ENCODE measurements at regions not wholly inside any gene's neighbourhood (a gene's known extent, or its start where the extent isn't known, plus 50 kb on each side); places are given as distances from the start of the nearest gene placed in this dataset.

DNA sequence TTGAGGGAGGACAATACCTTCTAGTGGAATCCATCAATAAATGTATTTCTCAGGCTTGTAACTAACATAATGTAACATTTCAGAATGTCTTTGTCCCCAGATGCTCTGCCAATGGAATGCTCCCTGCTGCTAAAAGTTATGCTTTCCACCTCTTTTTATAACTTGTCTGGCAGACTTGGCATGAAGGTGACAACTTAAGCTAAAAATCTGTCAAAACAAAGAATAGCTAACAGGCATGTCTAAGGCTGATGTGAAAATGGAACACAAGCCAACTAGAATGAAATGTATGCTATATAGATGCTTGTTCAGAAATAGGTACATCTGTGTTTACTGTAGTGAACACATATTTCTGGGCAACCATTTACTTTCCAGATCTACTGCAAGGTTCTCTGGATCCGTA, 467.9 kb downstream of the MRPL39 start:
- DNase-seq (ENCODE audit: low read depth), result no peak

DNA sequence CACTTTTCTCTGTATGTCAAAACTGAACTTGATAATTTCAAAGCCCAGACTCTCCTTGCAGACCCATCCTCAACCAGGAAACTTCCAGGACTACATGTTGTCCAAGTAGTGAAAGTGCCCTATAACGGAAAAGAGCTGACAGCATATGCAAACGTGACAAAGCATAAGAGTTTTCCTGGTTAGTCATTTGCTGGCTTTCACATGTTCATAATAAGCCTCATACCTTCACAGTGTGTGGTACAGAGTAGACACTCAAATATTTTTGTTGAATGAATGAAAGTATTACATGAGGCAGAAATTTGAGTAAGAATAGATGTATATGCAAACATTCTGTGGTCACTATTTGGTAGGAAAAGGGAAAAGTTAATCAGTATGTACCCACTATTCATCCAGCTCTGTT, 473.3 kb downstream of the MRPL39 start:
- no peak for DNase-seq (ENCODE audit: low read depth)

DNA sequence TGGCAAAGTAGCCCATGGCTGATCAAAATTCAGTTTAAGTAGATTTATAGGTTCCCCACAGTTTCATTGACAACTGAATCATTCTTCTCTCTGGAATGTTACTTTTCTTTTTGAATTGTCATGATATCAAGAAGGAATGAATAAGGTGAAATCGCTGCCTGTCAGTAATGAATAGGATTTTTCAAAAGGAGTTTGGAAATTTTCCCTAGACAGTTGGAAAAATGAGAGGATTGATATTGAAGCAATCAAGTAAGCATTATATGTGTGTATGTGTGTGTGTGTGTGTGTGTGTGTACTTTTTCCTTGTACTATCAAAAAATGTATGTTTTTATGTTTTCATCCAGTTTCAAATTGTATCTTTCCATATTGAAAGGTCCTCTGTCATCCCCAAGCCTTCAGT, 479.5 kb downstream of the MRPL39 start:
- no peak for DNase-seq (ENCODE audit: low read depth)

DNA sequence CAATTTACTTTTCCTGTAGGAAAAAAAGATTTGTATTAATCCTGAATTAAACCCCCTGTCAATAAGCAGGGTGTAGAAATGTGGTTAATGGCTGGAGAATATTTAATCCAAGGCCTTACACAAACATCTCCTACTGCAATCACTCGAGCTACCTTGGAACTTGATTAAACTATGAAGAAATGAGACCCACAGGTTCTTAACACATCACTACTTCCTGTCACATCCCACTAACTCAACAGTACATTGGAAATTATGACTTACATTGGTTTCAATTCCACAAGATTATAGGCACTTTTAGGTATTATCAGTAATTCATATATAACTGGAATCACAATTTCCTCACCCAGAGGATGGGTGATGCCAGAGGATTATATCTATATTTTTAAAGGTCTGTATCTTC, 480.3 kb downstream of the MRPL39 start:
- DNase-seq (ENCODE audit: low read depth), result no peak

DNA sequence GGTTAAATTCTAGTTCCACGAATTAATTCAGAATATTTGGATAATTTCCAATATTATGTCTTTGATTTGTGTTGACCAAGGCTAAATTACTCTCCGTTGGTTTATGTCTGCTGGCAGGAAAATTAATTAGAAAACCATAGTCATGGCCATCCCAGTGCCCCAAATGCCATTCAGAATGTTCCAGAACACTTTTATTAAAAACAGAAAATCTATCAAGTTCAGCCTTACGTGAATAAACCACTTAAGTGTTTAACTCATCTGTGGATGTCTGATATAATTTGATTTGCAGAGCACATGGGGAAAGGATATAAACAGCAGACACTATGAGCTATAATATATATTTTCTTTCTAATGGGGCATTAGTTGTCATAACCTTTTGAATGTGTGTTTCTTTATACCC, 480.7 kb downstream of the MRPL39 start:
- DNase-seq (ENCODE audit: low read depth), result no peak

DNA sequence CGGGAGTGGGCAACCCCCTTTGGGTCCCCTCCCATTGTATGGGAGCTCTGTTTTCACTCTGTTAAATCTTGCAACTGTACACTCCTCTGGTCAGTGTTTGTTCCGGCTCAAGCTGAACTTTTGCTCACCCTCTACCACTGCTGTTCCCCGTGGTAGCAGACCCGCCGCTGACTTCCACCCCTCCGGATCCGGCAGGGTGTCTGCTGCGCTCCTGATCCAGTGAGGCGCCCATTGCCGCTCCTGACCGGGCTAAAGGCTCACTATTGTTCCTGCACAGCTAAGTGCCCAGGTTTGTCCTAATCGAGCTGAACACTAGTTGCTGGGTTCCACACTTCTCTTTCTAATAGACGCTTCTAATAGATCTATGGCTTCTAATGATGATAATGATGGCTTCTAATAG, 488.6 kb downstream of the MRPL39 start:
- DNase-seq (ENCODE audit: low read depth), result no peak

DNA sequence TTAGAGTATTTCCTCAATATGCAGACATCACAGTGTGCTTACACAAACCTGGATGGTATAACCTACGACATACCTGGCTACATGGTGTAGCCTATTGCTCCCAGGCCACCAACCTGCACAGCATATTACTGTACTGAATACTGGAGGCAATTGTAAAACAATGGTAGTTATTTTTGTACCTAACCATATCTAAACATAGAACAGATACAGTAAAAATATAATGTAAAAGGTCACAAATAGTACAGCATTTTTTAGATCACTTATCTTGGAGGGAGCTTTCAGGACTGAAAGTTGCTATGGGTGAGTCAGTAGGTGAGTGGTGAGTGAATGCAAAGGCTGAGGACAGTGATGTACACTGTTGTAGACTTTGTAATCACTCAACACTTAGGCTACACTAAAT, 492.3 kb downstream of the MRPL39 start:
- DNase-seq (ENCODE audit: low read depth), result no peak

DNA sequence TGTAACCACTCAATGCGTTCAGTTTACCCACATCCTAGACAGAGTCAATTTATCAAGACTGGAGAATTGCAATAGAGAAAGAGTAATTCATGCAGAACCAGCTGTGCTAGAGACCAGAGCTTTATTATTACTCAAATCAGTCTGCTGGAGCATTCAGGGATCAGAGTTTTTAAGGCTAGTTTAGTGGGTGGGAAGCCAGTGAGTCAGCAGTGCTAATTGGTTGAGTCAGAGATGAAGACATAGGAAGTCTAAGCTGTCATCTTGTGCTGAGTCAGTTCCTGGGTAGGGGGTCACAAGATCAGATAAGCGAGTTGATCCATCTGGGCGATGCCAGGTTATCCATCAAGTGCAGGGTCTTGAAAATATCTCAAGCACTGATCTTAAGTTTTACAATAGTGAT, 499.6 kb downstream of the MRPL39 start:
- no peak for DNase-seq (ENCODE audit: low read depth)

DNA sequence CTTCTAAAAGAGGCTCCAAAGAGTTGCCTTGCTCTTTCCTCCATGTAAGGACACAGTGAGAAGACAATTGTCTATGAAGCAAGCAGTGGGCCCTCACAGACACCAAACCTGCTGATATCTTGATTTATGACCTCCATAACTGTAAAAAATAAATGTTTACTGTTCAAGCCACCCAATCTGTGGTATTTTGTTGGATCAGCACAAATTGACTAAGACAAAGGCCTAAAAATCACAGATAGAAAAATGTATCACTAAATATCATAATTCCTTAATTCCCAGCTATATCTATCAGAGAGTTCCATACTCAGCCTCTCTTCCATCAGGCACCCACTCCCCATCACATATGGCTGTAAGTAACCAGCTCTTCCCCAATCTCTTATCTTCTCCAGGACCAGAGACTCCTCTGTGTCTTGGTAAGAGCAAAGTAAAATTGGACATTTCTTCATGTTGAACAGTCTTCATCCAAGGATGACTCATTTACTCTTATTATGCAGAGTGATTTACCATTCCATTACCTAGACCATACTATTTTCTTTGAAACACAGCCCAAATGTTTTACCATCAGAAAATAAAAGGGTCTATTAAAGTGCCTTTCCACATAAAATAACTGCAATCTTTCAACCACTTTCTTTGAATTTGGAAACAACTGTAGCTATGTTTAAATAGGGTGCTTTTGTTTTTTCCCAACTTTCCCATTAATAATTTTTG, 503.6 kb downstream of the MRPL39 start:
- DNase-seq (ENCODE audit: low read depth), result no peak

DNA sequence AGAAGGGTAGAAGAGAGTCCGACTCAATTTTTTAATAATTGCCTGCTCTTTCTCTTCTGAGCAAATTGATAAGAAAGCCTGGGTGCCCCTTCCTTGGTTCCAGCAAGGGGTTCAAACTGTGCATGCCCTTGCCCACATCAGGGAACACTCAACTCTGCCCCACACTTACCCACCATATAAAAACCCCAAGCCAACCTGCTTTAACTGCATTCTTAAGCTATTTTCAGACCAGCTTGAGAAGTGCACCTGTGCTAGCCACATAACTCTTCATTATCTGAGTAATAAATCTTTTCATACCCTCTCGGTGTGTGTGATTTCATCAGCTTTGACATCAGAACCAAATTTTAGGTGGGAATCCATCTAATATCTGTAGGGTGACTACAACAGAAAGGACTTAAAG, 509.6 kb downstream of the MRPL39 start:
- DNase-seq (ENCODE audit: low read depth), result no peak

DNA sequence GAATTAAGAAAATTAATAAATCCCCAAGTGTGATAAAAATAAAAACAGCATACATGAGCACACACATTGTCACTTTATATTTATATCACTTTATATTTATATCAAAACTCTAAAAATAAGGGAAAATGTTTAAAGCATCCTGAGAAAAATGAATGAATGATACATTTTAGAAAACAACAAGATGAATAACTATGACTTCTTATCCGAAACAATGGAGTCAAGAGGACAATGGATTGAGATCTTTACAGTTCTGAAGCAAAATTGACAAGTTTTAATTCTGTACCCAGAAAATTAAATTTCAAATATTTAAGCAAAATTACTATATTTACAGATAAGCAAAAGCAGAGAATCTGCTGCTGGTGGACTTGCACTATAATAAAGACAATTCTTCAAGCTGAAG, 512.6 kb downstream of the MRPL39 start:
- DNase-seq (ENCODE audit: low read depth), result no peak

DNA sequence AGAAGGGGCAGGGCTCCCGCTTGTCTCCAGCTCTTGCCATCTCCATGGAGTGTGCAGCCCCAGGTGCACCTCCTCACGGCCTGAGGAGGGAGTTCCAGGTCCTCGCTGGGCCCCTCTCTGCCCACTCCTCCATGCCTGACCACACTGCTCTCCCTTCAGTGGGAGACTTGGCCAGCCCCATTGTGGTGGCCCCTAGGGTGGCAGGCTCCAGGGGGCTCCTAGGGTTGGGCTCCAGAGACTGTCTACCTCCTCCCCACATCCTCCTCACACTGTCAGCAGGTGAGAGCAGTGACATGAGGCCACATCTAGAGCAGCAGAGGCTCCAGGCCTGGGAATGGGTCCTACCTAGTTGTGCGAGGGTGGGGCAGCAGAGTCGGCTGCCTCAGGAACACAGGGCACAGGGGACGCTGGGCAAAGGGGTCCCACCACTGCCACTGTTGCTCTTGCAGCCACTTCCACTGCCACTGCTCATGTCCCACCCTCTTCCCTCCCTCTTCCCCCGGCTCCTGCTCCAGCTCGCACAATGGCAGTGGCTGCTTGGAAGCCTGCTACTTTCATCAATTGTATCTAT, 514.8 kb downstream of the MRPL39 start:
- DNase-seq (ENCODE audit: low read depth), result no peak

DNA sequence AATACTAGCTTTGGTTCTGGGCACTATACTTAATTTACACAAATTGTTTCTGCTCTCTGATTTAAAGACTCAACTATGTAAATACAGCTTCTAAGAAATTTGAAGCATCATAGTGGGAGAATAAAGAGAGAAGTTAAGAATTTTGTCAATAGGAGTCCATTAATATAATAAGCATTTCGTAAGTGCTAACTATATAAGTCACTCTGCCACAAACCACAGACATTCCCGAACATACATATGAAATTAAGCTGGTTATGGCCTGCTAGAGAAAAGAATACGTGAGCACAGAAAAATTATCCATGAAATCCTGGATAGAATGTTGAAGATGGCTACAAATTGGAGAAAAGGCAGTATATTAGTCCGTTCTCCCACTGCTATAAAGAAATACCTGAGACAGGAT, 526.2 kb downstream of the MRPL39 start:
- no peak for DNase-seq (ENCODE audit: low read depth)

DNA sequence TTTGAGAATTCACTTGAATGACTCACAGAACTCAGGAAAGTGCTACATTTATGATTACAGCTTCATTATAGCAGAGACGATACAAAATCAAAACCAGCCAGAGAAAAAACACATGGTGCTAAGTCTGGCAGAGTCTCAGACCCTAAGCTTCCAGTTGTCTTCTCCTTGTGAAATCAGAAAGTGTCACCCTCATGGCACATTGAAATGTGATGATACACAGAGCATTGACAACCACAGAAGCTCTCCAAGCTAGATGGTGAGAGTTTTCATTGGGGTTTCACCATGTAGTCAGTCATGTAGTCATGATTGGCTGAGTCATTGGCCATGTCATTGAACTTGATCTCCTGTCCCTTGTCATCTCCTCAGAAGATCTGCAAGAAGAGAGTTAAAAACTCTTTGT, 526.6 kb downstream of the MRPL39 start:
- DNase-seq (ENCODE audit: low read depth), result no peak

DNA sequence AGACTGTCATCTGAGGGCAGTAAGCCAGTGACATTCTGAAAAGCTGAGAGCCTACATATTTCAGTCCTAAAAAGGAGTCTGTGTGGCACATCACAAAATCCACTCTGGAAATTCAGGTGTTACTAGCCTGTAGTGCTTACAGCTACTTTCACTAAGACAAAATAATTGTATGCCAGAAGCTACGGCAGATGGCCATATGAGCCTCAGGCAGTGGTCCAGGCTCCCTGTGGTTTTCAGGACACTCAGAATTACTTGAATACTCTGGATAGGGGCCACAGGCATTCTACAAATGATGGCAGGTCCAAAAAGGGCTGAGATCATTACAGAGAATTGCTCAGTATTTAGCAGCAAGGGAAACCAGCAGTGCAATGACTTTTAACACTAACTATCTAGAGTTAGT, 527.1 kb downstream of the MRPL39 start:
- DNase-seq (ENCODE audit: low read depth), result no peak

DNA sequence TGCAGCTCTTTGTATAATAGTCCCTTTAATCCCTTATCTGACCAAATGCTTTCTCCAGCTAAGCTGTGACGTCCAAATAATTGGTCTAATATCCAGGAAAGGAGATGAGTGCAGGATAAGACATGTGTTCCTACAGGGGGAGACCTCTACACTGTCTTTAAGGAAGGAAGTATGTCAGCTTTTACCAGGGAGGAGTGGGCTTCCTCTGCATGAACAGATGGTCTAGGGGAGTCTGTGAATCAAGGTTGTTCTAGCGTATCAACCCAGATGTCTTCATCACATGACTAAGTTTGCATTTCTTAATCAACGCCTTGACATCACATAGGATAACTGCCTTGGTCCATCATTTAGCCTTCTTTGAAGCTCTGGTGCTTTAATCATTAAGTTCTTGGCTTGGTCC, 528.2 kb downstream of the MRPL39 start:
- no peak for DNase-seq (ENCODE audit: low read depth)

DNA sequence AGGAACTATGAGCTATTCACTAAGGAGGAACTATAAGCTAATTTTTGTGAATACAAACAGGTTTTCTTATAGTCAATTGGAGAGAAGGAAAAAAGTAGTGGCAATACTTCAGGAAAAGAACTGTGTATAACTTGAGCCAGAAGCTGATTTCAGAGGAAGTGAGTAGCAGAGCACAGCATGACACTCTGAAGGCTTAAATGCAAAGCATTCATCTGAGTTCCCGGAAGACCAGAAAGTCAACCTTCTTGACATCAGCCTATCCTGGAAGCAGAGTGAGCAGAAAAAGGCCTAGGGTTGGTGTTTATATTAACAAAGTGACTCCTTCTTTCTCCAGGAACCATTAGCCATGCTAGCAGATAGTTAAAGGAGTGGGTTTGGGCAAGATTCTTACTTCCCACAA, 545.2 kb downstream of the MRPL39 start:
- no peak for DNase-seq (ENCODE audit: low read depth)

DNA sequence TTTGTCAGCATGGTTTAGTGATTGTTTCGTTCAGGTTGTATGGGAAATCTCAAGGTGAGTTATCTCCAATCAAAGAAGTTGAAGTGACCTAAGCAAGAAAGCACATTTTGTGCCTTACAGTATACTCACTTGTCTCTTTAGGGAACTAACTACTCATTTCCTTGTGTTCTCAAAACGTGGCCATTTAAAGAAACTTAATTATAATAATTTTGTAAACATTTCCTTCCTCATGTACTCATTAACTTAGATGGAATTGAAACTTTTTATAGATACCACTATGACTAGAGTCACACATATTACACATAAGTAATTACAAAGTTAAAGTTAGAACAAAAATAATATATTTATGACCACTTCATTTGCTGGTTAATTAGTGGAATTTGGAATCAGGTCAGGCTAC, 552.6 kb downstream of the MRPL39 start:
- DNase-seq (ENCODE audit: low read depth), result no peak

DNA sequence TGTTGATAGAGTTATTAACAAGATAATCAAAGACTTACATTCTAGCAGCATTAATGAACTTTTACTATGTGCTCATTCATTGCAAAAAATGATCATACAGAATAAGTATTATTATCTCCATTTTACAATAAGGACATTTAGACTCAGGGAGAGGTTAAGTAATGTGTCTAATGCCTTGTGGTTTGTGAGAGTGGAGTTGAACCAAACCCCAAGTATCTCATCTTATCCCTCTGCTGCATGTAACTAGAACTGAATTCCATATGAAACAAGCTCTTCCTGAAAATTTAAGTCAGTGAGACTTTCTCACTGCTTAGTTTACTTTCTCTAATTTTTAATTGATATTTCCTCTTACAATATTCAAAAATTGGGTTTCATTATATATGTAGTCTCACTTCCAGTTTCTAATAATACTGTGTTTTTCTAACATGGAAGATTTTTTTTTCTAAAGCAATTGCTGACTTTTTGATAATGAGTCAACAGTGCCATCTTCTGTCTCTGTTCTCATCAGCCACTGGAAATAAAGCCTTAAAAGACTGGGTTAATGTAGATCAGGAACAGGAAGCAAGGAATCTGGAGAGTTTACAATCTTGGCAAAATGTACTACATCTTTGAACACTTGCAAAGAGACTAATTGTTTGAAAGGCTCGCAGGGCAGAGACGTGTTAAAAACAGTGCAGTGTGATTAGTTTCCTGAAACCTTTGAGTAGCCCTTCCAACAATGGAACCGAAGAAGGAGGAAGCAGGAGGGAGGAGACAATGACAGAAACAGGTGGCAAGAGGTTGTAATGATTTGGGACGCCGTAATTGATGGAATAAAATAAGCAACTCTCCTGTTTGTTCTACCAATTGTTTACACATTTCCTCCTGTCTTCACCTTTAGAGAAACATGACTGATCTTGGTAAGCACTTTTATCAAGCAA, 567.6 kb downstream of the MRPL39 start:
- no peak for DNase-seq (ENCODE audit: low read depth)

DNA sequence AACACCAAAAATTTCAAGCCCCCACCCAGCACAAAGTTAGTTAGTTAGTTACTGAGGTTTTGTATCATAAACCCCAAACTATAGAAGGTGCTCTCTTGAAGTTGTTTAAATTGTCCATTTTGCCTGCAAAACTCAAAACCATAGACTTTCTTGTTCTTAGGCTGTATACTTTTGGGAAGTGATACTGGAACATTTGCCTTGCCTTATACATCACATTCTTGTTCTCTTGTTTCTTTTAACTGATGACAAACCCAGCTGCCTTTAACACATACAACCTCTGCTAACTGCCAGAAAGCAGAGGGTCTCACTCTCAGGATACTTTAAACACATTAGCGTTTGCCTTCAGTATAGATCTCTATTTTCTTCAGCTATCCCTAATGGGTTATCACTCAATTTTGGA, 570.5 kb downstream of the MRPL39 start:
- no peak for DNase-seq (ENCODE audit: low read depth)

DNA sequence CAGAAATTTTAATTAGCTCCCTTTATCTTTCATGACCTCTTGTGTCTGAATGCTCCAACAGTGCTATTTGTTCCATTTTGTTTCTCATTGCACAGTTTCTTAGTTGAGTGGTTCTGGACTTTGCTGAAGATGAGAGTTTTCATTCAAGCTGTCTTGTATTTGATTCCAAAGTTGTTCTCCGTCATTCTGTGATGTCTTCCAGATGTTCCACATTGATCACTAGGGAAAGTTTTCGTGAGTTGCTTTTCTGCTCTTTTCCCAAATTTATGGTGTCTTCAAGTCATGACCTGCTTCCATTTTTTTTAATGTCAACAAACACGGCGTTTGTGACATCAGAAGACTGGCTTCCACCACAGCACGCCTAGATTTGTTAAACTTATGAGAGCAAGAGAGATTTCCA, 575.5 kb downstream of the MRPL39 start:
- no peak for DNase-seq (ENCODE audit: low read depth)

DNA sequence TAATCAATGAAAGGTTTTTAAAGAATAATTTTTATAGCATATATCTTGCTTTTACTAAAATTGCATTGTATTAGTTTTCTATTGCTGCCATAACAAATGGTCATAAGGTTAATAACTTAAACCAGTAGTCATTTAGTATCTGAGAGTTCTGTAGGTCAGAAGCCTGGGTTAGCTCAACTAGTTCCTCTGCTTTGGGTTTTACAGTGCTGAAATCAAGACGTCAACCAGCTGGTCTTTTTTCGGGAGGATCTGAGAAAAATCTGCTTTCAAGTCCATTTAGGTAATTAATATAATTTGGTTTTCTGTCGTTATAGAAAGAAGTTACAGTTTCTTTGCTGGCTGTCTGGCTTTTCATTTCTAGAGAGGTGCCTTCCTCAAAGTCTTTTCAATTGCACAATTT, 577.7 kb downstream of the MRPL39 start:
- no peak for DNase-seq (ENCODE audit: low read depth)

DNA sequence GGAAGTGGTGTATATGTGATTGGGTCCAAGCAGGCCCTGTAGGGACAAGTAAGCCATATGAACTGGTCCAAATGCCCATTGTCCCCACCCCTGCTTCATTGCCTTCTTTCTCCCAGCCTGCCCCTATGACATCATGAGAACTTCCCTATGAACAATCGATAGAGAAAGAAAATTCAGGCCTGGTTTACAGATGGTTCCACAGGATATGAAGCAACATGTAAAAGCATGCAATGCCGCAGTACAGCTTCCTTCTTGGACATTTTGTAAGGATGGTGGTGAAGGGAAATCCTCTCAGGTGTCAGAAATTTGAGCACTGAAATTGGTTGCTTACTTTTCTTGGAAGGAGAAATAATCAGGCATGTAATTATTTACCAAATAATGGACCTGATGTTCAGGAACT, 581.7 kb downstream of the MRPL39 start:
- no peak for DNase-seq (ENCODE audit: low read depth)

Data from T-helper 22 cell (primary cell).